ENCODE measurements at regions not wholly inside any gene's neighbourhood (a gene's known extent, or its start where the extent isn't known, plus 50 kb on each side); places are given as distances from the start of the nearest gene placed in this dataset.

DNA sequence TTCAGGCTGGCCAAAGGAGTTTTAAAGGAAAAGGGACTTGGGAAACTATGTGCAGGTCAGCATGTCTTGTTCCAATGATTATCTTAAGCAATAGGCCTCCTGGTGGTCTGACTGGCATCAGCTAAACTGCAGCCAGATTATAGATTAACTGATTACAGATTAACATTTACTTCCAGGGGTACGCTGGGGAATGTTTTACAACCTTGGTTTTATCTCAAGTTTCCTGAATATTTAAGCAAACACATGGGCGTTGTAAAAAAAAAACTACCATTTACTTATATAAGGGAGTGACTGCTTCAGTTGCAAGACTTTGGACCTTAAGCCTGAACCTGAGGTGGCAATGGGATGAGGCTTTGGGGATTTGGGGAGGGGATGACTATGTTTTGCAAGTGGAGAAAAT, 600.6 kb upstream of the B3GALT2 start:
- Histone ChIP-seq H3K27me3 (ENCODE audit: insufficient read depth, low read length) (no peaks in the 10 kb centered on the region), H3K79me2 (ENCODE audit: control insufficient read depth, insufficient read depth, low read length, poor library complexity) (no peaks in the 10 kb centered on the region), H3K79me1 (ENCODE audit: low read length) (no peaks in the 10 kb centered on the region), H3K4me1 (ENCODE audit: control insufficient read depth in 1 of 2, insufficient read depth in 2 of 2, low read length in 2 of 2) (no peaks in the 10 kb centered on the region), H3K4ac (ENCODE audit: low read depth, low read length) (no peak overlapping the region), H2BK120ac (ENCODE audit: insufficient read depth, low read length, poor library complexity) (no peak overlapping the region), H2AFZ (ENCODE audit: insufficient read depth, low read length, poor library complexity) (no peak overlapping the region), H4K91ac (ENCODE audit: low read depth, low read length) (no peak overlapping the region), H3K27ac (ENCODE audit: low read depth, low read length) (no peak overlapping the region), H3K9me3 (ENCODE audit: insufficient read depth, low read depth, low read length) (no peaks in the 10 kb centered on the region), H4K8ac (ENCODE audit: low read depth, low read length) (no peak overlapping the region), H2AK5ac (ENCODE audit: low read length) (no peak overlapping the region), H3K18ac (ENCODE audit: low read length) (no peak overlapping the region), H3K14ac (ENCODE audit: low read length) (no peak overlapping the region), H3K4me3 (ENCODE audit: low read depth, low read length) (no peak overlapping the region), H3K23ac (ENCODE audit: low read length) (no peak overlapping the region), H2BK12ac (ENCODE audit: low read length) (no peak overlapping the region), H3K4me2 (ENCODE audit: low read length) (no peak overlapping the region), H3K36me3 (ENCODE audit: control insufficient read depth in 1 of 2, insufficient read depth in 2 of 2, low read length in 2 of 2) (no peaks in the 10 kb centered on the region), H4K12ac (ENCODE audit: low read depth, low read length) (no peak overlapping the region), H2BK5ac (ENCODE audit: low read depth, low read length, poor library complexity) (no peak overlapping the region), H3K9ac (ENCODE audit: low read length) (no peak overlapping the region)
- DNase-seq: no peak
- no CpG with 5 or more reads among the region's 2 CpGs for WGBS (ENCODE audit: extremely low coverage, insufficient coverage, insufficient read length)

DNA sequence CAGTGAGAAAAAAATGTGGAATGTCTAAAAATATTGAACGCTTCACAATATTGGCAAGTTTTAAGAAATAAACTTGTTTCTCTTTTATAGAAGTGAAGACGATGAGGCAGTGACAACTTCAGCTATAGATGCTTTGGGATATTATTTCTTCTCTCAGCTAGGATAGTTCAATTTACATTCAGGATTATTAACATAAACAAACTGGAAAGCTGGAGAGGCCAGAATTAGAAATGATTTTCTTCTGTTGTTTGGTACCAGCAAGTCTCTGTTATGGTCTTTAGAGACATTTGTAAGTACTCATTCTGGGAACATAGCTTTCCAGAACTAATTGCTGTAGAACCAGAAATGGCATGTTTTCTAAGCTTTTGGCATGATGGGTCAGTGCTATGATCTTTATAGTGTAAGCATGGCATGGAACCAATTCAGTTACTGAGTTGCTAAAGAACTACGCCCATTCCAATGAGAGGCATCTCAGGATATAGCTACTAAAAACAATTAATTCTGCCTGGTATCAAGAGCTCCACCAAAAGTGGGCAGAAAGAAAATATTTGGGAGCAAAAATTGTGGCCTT, 599.5 kb upstream of the B3GALT2 start:
- no peak overlapping the region for H2AFZ ChIP-seq (ENCODE audit: insufficient read depth, low read length, poor library complexity)

GRCh38 chr1:193774536-193775323, 588.3 kb upstream of the B3GALT2 start:
- H2BK12ac ChIP-seq (ENCODE audit: low read length): no peak overlapping the region
- no peak overlapping the region for H3K14ac ChIP-seq (ENCODE audit: low read length)

More for the DNA sequence above, 599.5 kb upstream of the B3GALT2 start:
- no peak overlapping the region for H2BK12ac ChIP-seq (ENCODE audit: low read length)
- no peak overlapping the region for H3K18ac ChIP-seq (ENCODE audit: low read length)
- no peak overlapping the region for H3K23ac ChIP-seq (ENCODE audit: low read length)
- no peak overlapping the region for H3K27ac ChIP-seq (ENCODE audit: low read depth, low read length)
- no CpG with 5 or more reads among the region's 3 CpGs for WGBS (ENCODE audit: extremely low coverage, insufficient coverage, insufficient read length)
- H3K9ac ChIP-seq (ENCODE audit: low read length): no peak overlapping the region
- H3K9me3 ChIP-seq (ENCODE audit: insufficient read depth, low read depth, low read length): no peaks in the 10 kb centered on the region
- no peak overlapping the region for H3K4me3 ChIP-seq (ENCODE audit: low read depth, low read length)
- H4K91ac ChIP-seq (ENCODE audit: low read depth, low read length): no peak overlapping the region
- H3K4me2 ChIP-seq (ENCODE audit: low read length): no peak overlapping the region
- H3K4me1 ChIP-seq (ENCODE audit: control insufficient read depth in 1 of 2, insufficient read depth in 2 of 2, low read length in 2 of 2): no peaks in the 10 kb centered on the region
- no peak overlapping the region for H4K8ac ChIP-seq (ENCODE audit: low read depth, low read length)
- no peak overlapping the region for H2AK5ac ChIP-seq (ENCODE audit: low read length)
- no peak overlapping the region for H3K4ac ChIP-seq (ENCODE audit: low read depth, low read length)
- H3K36me3 ChIP-seq (ENCODE audit: control insufficient read depth in 1 of 2, insufficient read depth in 2 of 2, low read length in 2 of 2): no peaks in the 10 kb centered on the region
- H2BK5ac ChIP-seq (ENCODE audit: low read depth, low read length, poor library complexity): no peak overlapping the region
- no peak overlapping the region for H3K14ac ChIP-seq (ENCODE audit: low read length)
- no peak overlapping the region for H2BK120ac ChIP-seq (ENCODE audit: insufficient read depth, low read length, poor library complexity)
- H3K79me2 ChIP-seq (ENCODE audit: control insufficient read depth, insufficient read depth, low read length, poor library complexity): no peaks in the 10 kb centered on the region
- no peak for DNase-seq
- no peaks in the 10 kb centered on the region for H3K79me1 ChIP-seq (ENCODE audit: low read length)
- H4K12ac ChIP-seq (ENCODE audit: low read depth, low read length): no peak overlapping the region
- H3K27me3 ChIP-seq (ENCODE audit: insufficient read depth, low read length): no peaks in the 10 kb centered on the region

DNA sequence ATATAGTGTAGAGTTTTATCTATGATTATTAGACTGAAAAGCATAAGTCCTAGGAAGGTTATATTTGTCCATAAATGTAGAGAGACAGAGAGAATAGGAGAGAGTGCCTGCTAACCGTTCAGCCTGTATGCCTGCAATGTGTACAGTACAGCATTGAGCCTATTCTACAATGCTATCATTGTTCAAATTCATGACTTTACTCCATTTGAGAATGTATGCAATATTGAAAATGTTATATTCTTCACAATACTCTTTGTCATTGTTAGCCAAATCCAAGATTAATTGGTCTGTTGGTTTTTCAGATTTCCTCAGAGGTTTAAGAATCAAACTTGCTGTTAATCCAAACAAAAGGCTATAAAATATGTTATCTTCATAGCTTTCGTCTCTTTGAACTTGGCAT, 585.2 kb upstream of the B3GALT2 start:
- Histone ChIP-seq H3K4ac (ENCODE audit: low read depth, low read length) (no peak overlapping the region), H3K36me3 (ENCODE audit: control insufficient read depth in 1 of 2, insufficient read depth in 2 of 2, low read length in 2 of 2) (no peaks in the 10 kb centered on the region), H3K14ac (ENCODE audit: low read length) (no peak overlapping the region), H2BK12ac (ENCODE audit: low read length) (no peak overlapping the region), H3K27me3 (ENCODE audit: insufficient read depth, low read length) (no peaks in the 10 kb centered on the region), H3K79me1 (ENCODE audit: low read length) (no peaks in the 10 kb centered on the region), H3K27ac (ENCODE audit: low read depth, low read length) (no peak overlapping the region), H3K4me3 (ENCODE audit: low read depth, low read length) (no peak overlapping the region), H2BK5ac (ENCODE audit: low read depth, low read length, poor library complexity) (no peak overlapping the region), H3K23ac (ENCODE audit: low read length) (no peak overlapping the region), H2AFZ (ENCODE audit: insufficient read depth, low read length, poor library complexity) (no peak overlapping the region), H3K79me2 (ENCODE audit: control insufficient read depth, insufficient read depth, low read length, poor library complexity) (no peaks in the 10 kb centered on the region), H3K9me3 (ENCODE audit: insufficient read depth, low read depth, low read length) (peaks cover 1% of the 10 kb centered on the region), H3K4me2 (ENCODE audit: low read length) (no peak overlapping the region), H4K12ac (ENCODE audit: low read depth, low read length) (no peak overlapping the region), H2BK120ac (ENCODE audit: insufficient read depth, low read length, poor library complexity) (no peak overlapping the region), H3K4me1 (ENCODE audit: control insufficient read depth in 1 of 2, insufficient read depth in 2 of 2, low read length in 2 of 2) (no peaks in the 10 kb centered on the region), H4K8ac (ENCODE audit: low read depth, low read length) (no peak overlapping the region), H2AK5ac (ENCODE audit: low read length) (no peak overlapping the region), H3K18ac (ENCODE audit: low read length) (no peak overlapping the region), H4K91ac (ENCODE audit: low read depth, low read length) (no peak overlapping the region), H3K9ac (ENCODE audit: low read length) (no peak overlapping the region)
- no peak for DNase-seq
- no CpG with 5 or more reads among the region's 2 CpGs for WGBS (ENCODE audit: extremely low coverage, insufficient coverage, insufficient read length)

More at GRCh38 chr1:193774536-193775323, 588.3 kb upstream of the B3GALT2 start:
- Histone ChIP-seq H3K27ac (ENCODE audit: low read depth, low read length) (no peak overlapping the region), H3K79me1 (ENCODE audit: low read length) (no peaks in the 10 kb centered on the region), H4K12ac (ENCODE audit: low read depth, low read length) (no peak overlapping the region), H4K91ac (ENCODE audit: low read depth, low read length) (no peak overlapping the region), H3K79me2 (ENCODE audit: control insufficient read depth, insufficient read depth, low read length, poor library complexity) (no peaks in the 10 kb centered on the region), H2BK5ac (ENCODE audit: low read depth, low read length, poor library complexity) (no peak overlapping the region), H3K36me3 (ENCODE audit: control insufficient read depth in 1 of 2, insufficient read depth in 2 of 2, low read length in 2 of 2) (no peaks in the 10 kb centered on the region), H2AFZ (ENCODE audit: insufficient read depth, low read length, poor library complexity) (no peak overlapping the region), H3K4me1 (ENCODE audit: control insufficient read depth in 1 of 2, insufficient read depth in 2 of 2, low read length in 2 of 2) (no peaks in the 10 kb centered on the region), H3K4me2 (ENCODE audit: low read length) (no peak overlapping the region), H3K4me3 (ENCODE audit: low read depth, low read length) (no peak overlapping the region), H3K23ac (ENCODE audit: low read length) (no peak overlapping the region), H4K8ac (ENCODE audit: low read depth, low read length) (no peak overlapping the region), H3K27me3 (ENCODE audit: insufficient read depth, low read length) (no peaks in the 10 kb centered on the region), H2AK5ac (ENCODE audit: low read length) (no peak overlapping the region), H3K9ac (ENCODE audit: low read length) (no peak overlapping the region), H3K18ac (ENCODE audit: low read length) (no peak overlapping the region), H3K9me3 (ENCODE audit: insufficient read depth, low read depth, low read length) (no peaks in the 10 kb centered on the region), H3K4ac (ENCODE audit: low read depth, low read length) (no peak overlapping the region), H2BK120ac (ENCODE audit: insufficient read depth, low read length, poor library complexity) (no peak overlapping the region)
- no peak for DNase-seq
- no CpG with 5 or more reads among the region's 2 CpGs for WGBS (ENCODE audit: extremely low coverage, insufficient coverage, insufficient read length)
